OCI-LY1 (cell line): ENCODE measurements at regions not wholly inside any gene's neighbourhood (a gene's known extent, or its start where the extent isn't known, plus 50 kb on each side); places are given as distances from the start of the nearest gene placed in this dataset.
"Not testable (repeated sequence)": the region's sequence is repeated elsewhere in the genome, so short reads cannot be mapped to it uniquely, and the experiment has no call there.

Experiments
- H2AFZ ChIP-seq: fragments of 200-600 bp; sonication (generic), shearing (Covaris generic); 2 replicates; pipeline ENCODE4 v1.6.0; 2014; ENCODE audit warnings: antibody characterized with exemption, mild to moderate bottlenecking, low read length
- H3F3A ChIP-seq: fragments of 200-600 bp; sonication (generic), shearing (Covaris generic); 2 replicates; pipeline ENCODE4 v1.6.0; 2014; ENCODE audit warnings: mild to moderate bottlenecking, antibody characterized with exemption, low read length, moderate library complexity; ENCODE audit not compliant: insufficient read depth
- H3K27ac ChIP-seq: fragments of 200-600 bp; sonication (generic); 2 replicates; pipeline ENCODE4 v1.5.1; 2014; ENCODE audit warnings: low read length, mixed run types, mild to moderate bottlenecking, low read depth; ENCODE audit not compliant: poor library complexity, severe bottlenecking
- H3K27me3 ChIP-seq: fragments of 200-600 bp; sonication (generic); 2 replicates; pipeline ENCODE4 v1.6.0; 2014; ENCODE audit warnings: antibody characterized with exemption, mild to moderate bottlenecking, low read length, moderate library complexity; ENCODE audit not compliant: insufficient read depth
- H3K36me3 ChIP-seq: fragments of 200-600 bp; sonication (generic); 2 replicates; pipeline ENCODE4 v1.6.1; 2014; ENCODE audit warnings: mild to moderate bottlenecking, antibody characterized with exemption, low read length, moderate library complexity, mixed read lengths; ENCODE audit not compliant: insufficient read depth
- H3K4me1 ChIP-seq: fragments of 200-600 bp; sonication (generic); 2 replicates; pipeline ENCODE4 v1.5.1; 2014; ENCODE audit warnings: mild to moderate bottlenecking, low read length, moderate library complexity; ENCODE audit not compliant: insufficient read depth, severe bottlenecking
- H3K4me2 ChIP-seq: fragments of 200-600 bp; sonication (generic), shearing (Covaris generic); 2 replicates; pipeline ENCODE4 v1.6.1; 2014; ENCODE audit warnings: low read length
- H3K4me3 ChIP-seq: fragments of 200-600 bp; sonication (generic); 2 replicates; pipeline ENCODE4 v1.5.1; 2014; ENCODE audit warnings: low read length, low read depth, mild to moderate bottlenecking, mixed read lengths; ENCODE audit not compliant: poor library complexity, severe bottlenecking
- H3K79me2 ChIP-seq: fragments of 200-600 bp; shearing (Covaris generic); 2 replicates; pipeline ENCODE4 v1.6.1; 2016; ENCODE audit warnings: mixed run types, low read length, mixed read lengths; ENCODE audit not compliant: insufficient read depth
- H3K9ac ChIP-seq: fragments of 200-600 bp; sonication (generic), shearing (Covaris generic); 2 replicates; pipeline ENCODE4 v1.6.1; 2014; ENCODE audit warnings: mild to moderate bottlenecking, low read length, mixed read lengths
- H3K9me2 ChIP-seq: fragments of 200-600 bp; sonication (generic), shearing (Covaris generic); 2 replicates; pipeline ENCODE4 v1.6.1; 2014; ENCODE audit warnings: low read depth, mild to moderate bottlenecking, low read length, mixed read lengths
- H3K9me3 ChIP-seq: fragments of 200-600 bp; shearing (Covaris generic); 2 replicates; pipeline ENCODE4 v1.6.1; 2014; ENCODE audit warnings: low read length, mixed read lengths
- H4K20me1 ChIP-seq: fragments of 200-600 bp; sonication (generic), shearing (Covaris generic); 2 replicates; pipeline ENCODE4 v1.6.0; 2016; ENCODE audit warnings: mild to moderate bottlenecking, low read length; ENCODE audit not compliant: insufficient read depth
- CTCF ChIP-seq: fragments of 200-600 bp; sonication (generic), shearing (Covaris generic); IDR thresholded peaks from 2 replicates; pipeline ENCODE4 v1.5.1; 2017; ENCODE audit warnings: mild to moderate bottlenecking, antibody characterized with exemption, low read length, moderate library complexity, mixed read lengths
- EZH2 ChIP-seq: fragments of 200-600 bp; sonication (generic), shearing (Covaris generic); IDR thresholded peaks from 2 replicates; pipeline ENCODE4 v1.8.0; 2017; ENCODE audit warnings: borderline replicate concordance, mixed run types, mild to moderate bottlenecking, antibody characterized with exemption, low read length, moderate library complexity, mixed read lengths

- Histone ChIP-seq H3K4me3 (no peak overlapping the region), H3K27me3 (no peaks in the 10 kb centered on the region), H3K4me2 (no peak overlapping the region), H3K36me3 (no peaks in the 10 kb centered on the region), H3K27ac (no peak overlapping the region), H2AFZ (no peak overlapping the region), H3F3A (no peaks in the 10 kb centered on the region), H3K79me2 (no peaks in the 10 kb centered on the region), H3K9me2 (no peaks in the 10 kb centered on the region), H3K9me3 (no peaks in the 10 kb centered on the region), H3K4me1 (no peaks in the 10 kb centered on the region), H3K9ac (no peak overlapping the region), H4K20me1 (no peaks in the 10 kb centered on the region)
- TF ChIP-seq EZH2 (no peak), CTCF (no peak)
These were observed 369.4 kb downstream of the CBLN4 start for GRCh38 chr20:55635870-55636269.

- Histone ChIP-seq H3K36me3 (no peaks in the 10 kb centered on the region), H3K4me2 (no peak overlapping the region), H3K4me3 (no peak overlapping the region), H4K20me1 (no peaks in the 10 kb centered on the region), H3K9me2 (no peaks in the 10 kb centered on the region), H3F3A (no peaks in the 10 kb centered on the region), H3K79me2 (no peaks in the 10 kb centered on the region), H3K9ac (no peak overlapping the region), H2AFZ (no peak overlapping the region), H3K4me1 (no peaks in the 10 kb centered on the region), H3K27me3 (no peaks in the 10 kb centered on the region), H3K9me3 (no peaks in the 10 kb centered on the region), H3K27ac (no peak overlapping the region)
- no peak for TF ChIP-seq CTCF
- no peak for TF ChIP-seq EZH2
These were observed 372.7 kb downstream of the CBLN4 start for GRCh38 chr20:55632592-55632991.

- not testable (repeated sequence) for H3K79me2 ChIP-seq, H4K20me1 ChIP-seq, H3K4me2 ChIP-seq, H3K4me3 ChIP-seq, H3K27me3 ChIP-seq, H3K27ac ChIP-seq, H3F3A ChIP-seq, H3K36me3 ChIP-seq, H3K9me2 ChIP-seq, H3K9ac ChIP-seq, H3K4me1 ChIP-seq, H3K9me3 ChIP-seq, H2AFZ ChIP-seq
These were observed 376.2 kb downstream of the CBLN4 start for GRCh38 chr20:55629143-55629542.

GRCh38 chr20:55626716-55627115 is 378.6 kb downstream of the CBLN4 start:
- no peaks in the 10 kb centered on the region for H3K79me2 ChIP-seq
- no peak overlapping the region for H3K4me2 ChIP-seq
- H2AFZ ChIP-seq, result no peak overlapping the region
- no peak overlapping the region for H3K27ac ChIP-seq
- no peak overlapping the region for H3K9ac ChIP-seq
- no peaks in the 10 kb centered on the region for H3K27me3 ChIP-seq
- TF ChIP-seq EZH2 (no peak), CTCF (no peak)
- no peaks in the 10 kb centered on the region for H3K9me2 ChIP-seq
- no peaks in the 10 kb centered on the region for H3K4me1 ChIP-seq
- no peaks in the 10 kb centered on the region for H3K36me3 ChIP-seq
- no peaks in the 10 kb centered on the region for H4K20me1 ChIP-seq
- H3K4me3 ChIP-seq, result no peak overlapping the region
- H3F3A ChIP-seq, result no peaks in the 10 kb centered on the region
- H3K9me3 ChIP-seq, result no peaks in the 10 kb centered on the region
